ENCODE measurements at regions not wholly inside any gene's neighbourhood (a gene's known extent, or its start where the extent isn't known, plus 50 kb on each side); places are given as distances from the start of the nearest gene placed in this dataset.

GRCh38 chr12:76247992-76248391 is 100.2 kb downstream of the BBS10 start:
- no peaks in the 10 kb centered on the region; the same call in none of the 2 replicates for H3K27me3 Mint-ChIP-seq (ENCODE audit: insufficient read depth)
- H3K36me3 Mint-ChIP-seq (ENCODE audit: low read depth), result no peaks in the 10 kb centered on the region
- H3K9me3 Mint-ChIP-seq, result no peaks in the 10 kb centered on the region
- no peak overlapping the region for H3K27ac Mint-ChIP-seq
- no peak for DNase-seq
- no peak for TF ChIP-seq CTCF (IDR thresholded peaks at IDR 0.05)
- no peak overlapping the region for H3K4me3 Mint-ChIP-seq
- H3K4me1 Mint-ChIP-seq (ENCODE audit: low read depth), result peaks cover 30% of the 10 kb centered on the region

GRCh38 chr12:76247026-76247646 is 101.1 kb downstream of the BBS10 start:
- H3K27me3 Mint-ChIP-seq (ENCODE audit: insufficient read depth), result no peaks in the 10 kb centered on the region; the same call in none of the 2 replicates
- no peak overlapping the region for H3K27ac Mint-ChIP-seq
- H3K4me3 Mint-ChIP-seq, result no peak overlapping the region
- TF ChIP-seq CTCF (IDR thresholded peaks at IDR 0.05), result no peak
- no peak for DNase-seq
- no peaks in the 10 kb centered on the region for H3K36me3 Mint-ChIP-seq (ENCODE audit: low read depth)
- no peaks in the 10 kb centered on the region for H3K9me3 Mint-ChIP-seq
- H3K4me1 Mint-ChIP-seq (ENCODE audit: low read depth), result peaks cover 38% of the 10 kb centered on the region

- H3K36me3 Mint-ChIP-seq (ENCODE audit: low read depth), result no peaks in the 10 kb centered on the region
- H3K4me1 Mint-ChIP-seq (ENCODE audit: low read depth), result peaks cover 38% of the 10 kb centered on the region
- no peaks in the 10 kb centered on the region for H3K9me3 Mint-ChIP-seq
- no peak for TF ChIP-seq CTCF (IDR thresholded peaks at IDR 0.05)
- H3K27me3 Mint-ChIP-seq (ENCODE audit: insufficient read depth), result no peaks in the 10 kb centered on the region; the same call in none of the 2 replicates
- H3K4me3 Mint-ChIP-seq, result no peak overlapping the region
- no peak for DNase-seq
- no peak overlapping the region for H3K27ac Mint-ChIP-seq
Measured at GRCh38 chr12:76246611-76247010, 101.6 kb downstream of the BBS10 start.

- no peak overlapping the region for H3K27ac Mint-ChIP-seq
- H3K27me3 Mint-ChIP-seq (ENCODE audit: insufficient read depth), result no peaks in the 10 kb centered on the region; the same call in none of the 2 replicates
- H3K4me1 Mint-ChIP-seq (ENCODE audit: low read depth), result peaks cover 27% of the 10 kb centered on the region
- no peaks in the 10 kb centered on the region for H3K36me3 Mint-ChIP-seq (ENCODE audit: low read depth)
- no peak overlapping the region for H3K4me3 Mint-ChIP-seq
- TF ChIP-seq CTCF (IDR thresholded peaks at IDR 0.05), result no peak
- H3K9me3 Mint-ChIP-seq, result no peaks in the 10 kb centered on the region
- DNase-seq, result no peak
Measured at GRCh38 chr12:76244300-76244699, 103.9 kb downstream of the BBS10 start.

- DNase-seq, result peak; percentile 60
- no peak for TF ChIP-seq CTCF (IDR thresholded peaks at IDR 0.05)
- H3K27me3 Mint-ChIP-seq (ENCODE audit: insufficient read depth), result no peaks in the 10 kb centered on the region; the same call in none of the 2 replicates
- no peaks in the 10 kb centered on the region for H3K36me3 Mint-ChIP-seq (ENCODE audit: low read depth)
- H3K4me3 Mint-ChIP-seq, result no peak overlapping the region
- peaks cover 39% of the 10 kb centered on the region for H3K4me1 Mint-ChIP-seq (ENCODE audit: low read depth)
- H3K27ac Mint-ChIP-seq, result peak overlapping the region; percentile 25
- H3K9me3 Mint-ChIP-seq, result no peaks in the 10 kb centered on the region
Measured at GRCh38 chr12:76242813-76243550, 105.2 kb downstream of the BBS10 start.

All from HFFc6 (cell line).